ENCODE measurements at regions not wholly inside any gene's neighbourhood (a gene's known extent, or its start where the extent isn't known, plus 50 kb on each side); places are given as distances from the start of the nearest gene placed in this dataset.

- Histone ChIP-seq H3K9ac (ENCODE audit: low read depth, low read length) (no peak overlapping the region), H3K4me1 (ENCODE audit: insufficient read depth, low read length) (no peaks in the 10 kb centered on the region), H3K36me3 (ENCODE audit: insufficient read depth, low read length) (no peaks in the 10 kb centered on the region), H2AFZ (ENCODE audit: low read depth, low read length) (no peak overlapping the region), H3K79me2 (ENCODE audit: insufficient read depth, low read length) (no peaks in the 10 kb centered on the region), H3K27ac (ENCODE audit: low read length) (no peak overlapping the region), H3K4me3 (ENCODE audit: low read depth in 1 of 2, low read length in 2 of 2) (no peak overlapping the region), H3K9me3 (ENCODE audit: insufficient read depth, low read length, severe bottlenecking) (peaks cover 16% of the 10 kb centered on the region), H3K27me3 (ENCODE audit: insufficient read depth, low read length, poor library complexity) (no peaks in the 10 kb centered on the region), H4K20me1 (ENCODE audit: insufficient read depth, low read length) (no peaks in the 10 kb centered on the region), H3K4me2 (ENCODE audit: insufficient read depth, low read length) (no peak overlapping the region)
- DNase-seq (no peak), ATAC-seq (ENCODE audit: insufficient read depth, low read depth) (no peak)
- TF ChIP-seq CTCF (IDR thresholded peaks at IDR 0.05; ENCODE audit: borderline replicate concordance, extremely low read depth, low read length, poor library complexity, severe bottlenecking) (no peak), EZH2 (IDR thresholded peaks at IDR 0.05; ENCODE audit: borderline replicate concordance, low read depth, low read length, severe bottlenecking) (no peak)
These were observed 70.8 kb upstream of the GNAZ start for GRCh38 chr22:22999523-22999922.

- no peak overlapping the region for H3K27ac ChIP-seq (ENCODE audit: low read length)
- H3K9me3 ChIP-seq (ENCODE audit: insufficient read depth, low read length, severe bottlenecking): peaks cover 16% of the 10 kb centered on the region
- no peaks in the 10 kb centered on the region for H3K4me1 ChIP-seq (ENCODE audit: insufficient read depth, low read length)
- no peaks in the 10 kb centered on the region for H4K20me1 ChIP-seq (ENCODE audit: insufficient read depth, low read length)
- no peaks in the 10 kb centered on the region for H3K36me3 ChIP-seq (ENCODE audit: insufficient read depth, low read length)
- no peak overlapping the region for H2AFZ ChIP-seq (ENCODE audit: low read depth, low read length)
- H3K4me2 ChIP-seq (ENCODE audit: insufficient read depth, low read length): no peak overlapping the region
- ATAC-seq (ENCODE audit: insufficient read depth, low read depth) (no peak), DNase-seq (no peak)
- no peak overlapping the region for H3K4me3 ChIP-seq (ENCODE audit: low read depth in 1 of 2, low read length in 2 of 2)
- TF ChIP-seq EZH2 (IDR thresholded peaks at IDR 0.05; ENCODE audit: borderline replicate concordance, low read depth, low read length, severe bottlenecking) (no peak), CTCF (IDR thresholded peaks at IDR 0.05; ENCODE audit: borderline replicate concordance, extremely low read depth, low read length, poor library complexity, severe bottlenecking) (no peak)
- no peaks in the 10 kb centered on the region for H3K79me2 ChIP-seq (ENCODE audit: insufficient read depth, low read length)
- no peaks in the 10 kb centered on the region for H3K27me3 ChIP-seq (ENCODE audit: insufficient read depth, low read length, poor library complexity)
- no peak overlapping the region for H3K9ac ChIP-seq (ENCODE audit: low read depth, low read length)
These were observed 69.5 kb upstream of the GNAZ start for GRCh38 chr22:23000657-23001347.

- no peak overlapping the region for H3K4me3 ChIP-seq (ENCODE audit: low read depth in 1 of 2, low read length in 2 of 2)
- H3K4me1 ChIP-seq (ENCODE audit: insufficient read depth, low read length): no peaks in the 10 kb centered on the region
- H3K27me3 ChIP-seq (ENCODE audit: insufficient read depth, low read length, poor library complexity): no peaks in the 10 kb centered on the region
- DNase-seq: no peak
- TF ChIP-seq EZH2 (IDR thresholded peaks at IDR 0.05; ENCODE audit: borderline replicate concordance, low read depth, low read length, severe bottlenecking): no peak
- TF ChIP-seq CTCF (IDR thresholded peaks at IDR 0.05; ENCODE audit: borderline replicate concordance, extremely low read depth, low read length, poor library complexity, severe bottlenecking): no peak
- no peaks in the 10 kb centered on the region for H4K20me1 ChIP-seq (ENCODE audit: insufficient read depth, low read length)
- H3K9ac ChIP-seq (ENCODE audit: low read depth, low read length): no peak overlapping the region
- H3K27ac ChIP-seq (ENCODE audit: low read length): no peak overlapping the region
- no peak overlapping the region for H2AFZ ChIP-seq (ENCODE audit: low read depth, low read length)
- no peaks in the 10 kb centered on the region for H3K79me2 ChIP-seq (ENCODE audit: insufficient read depth, low read length)
- no peak overlapping the region for H3K4me2 ChIP-seq (ENCODE audit: insufficient read depth, low read length)
- H3K9me3 ChIP-seq (ENCODE audit: insufficient read depth, low read length, severe bottlenecking): peaks cover 15% of the 10 kb centered on the region
- H3K36me3 ChIP-seq (ENCODE audit: insufficient read depth, low read length): no peaks in the 10 kb centered on the region
- no peak for ATAC-seq (ENCODE audit: insufficient read depth, low read depth)
These were observed 68.9 kb upstream of the GNAZ start for GRCh38 chr22:23001463-23001862.

Measured in DND-41 (cell line).